ENCODE measurements at regions not wholly inside any gene's neighbourhood (a gene's known extent, or its start where the extent isn't known, plus 50 kb on each side); places are given as distances from the start of the nearest gene placed in this dataset.

- no peak for ATAC-seq
- H3K36me3 ChIP-seq (ENCODE audit: low read depth) = no peaks in the 10 kb centered on the region
- no peak for DNase-seq
- intact Hi-C loops (cut with DNase I, micrococcal nuclease) = no loop called here
- TF ChIP-seq, protein P1, sequence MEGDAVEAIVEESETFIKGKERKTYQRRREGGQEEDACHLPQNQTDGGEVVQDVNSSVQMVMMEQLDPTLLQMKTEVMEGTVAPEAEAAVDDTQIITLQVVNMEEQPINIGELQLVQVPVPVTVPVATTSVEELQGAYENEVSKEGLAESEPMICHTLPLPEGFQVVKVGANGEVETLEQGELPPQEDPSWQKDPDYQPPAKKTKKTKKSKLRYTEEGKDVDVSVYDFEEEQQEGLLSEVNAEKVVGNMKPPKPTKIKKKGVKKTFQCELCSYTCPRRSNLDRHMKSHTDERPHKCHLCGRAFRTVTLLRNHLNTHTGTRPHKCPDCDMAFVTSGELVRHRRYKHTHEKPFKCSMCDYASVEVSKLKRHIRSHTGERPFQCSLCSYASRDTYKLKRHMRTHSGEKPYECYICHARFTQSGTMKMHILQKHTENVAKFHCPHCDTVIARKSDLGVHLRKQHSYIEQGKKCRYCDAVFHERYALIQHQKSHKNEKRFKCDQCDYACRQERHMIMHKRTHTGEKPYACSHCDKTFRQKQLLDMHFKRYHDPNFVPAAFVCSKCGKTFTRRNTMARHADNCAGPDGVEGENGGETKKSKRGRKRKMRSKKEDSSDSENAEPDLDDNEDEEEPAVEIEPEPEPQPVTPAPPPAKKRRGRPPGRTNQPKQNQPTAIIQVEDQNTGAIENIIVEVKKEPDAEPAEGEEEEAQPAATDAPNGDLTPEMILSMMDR (IDR thresholded peaks at IDR 0.05) = no peak
- H3K4me1 ChIP-seq (ENCODE audit: low read depth) = no peaks in the 10 kb centered on the region
- no peak overlapping the region for H3K4me3 ChIP-seq
- H3K9me3 ChIP-seq = peaks cover 6% of the 10 kb centered on the region
Measured at GRCh38 chr22:34019190-34019845, 99.0 kb upstream of the LARGE1 start.

DNA sequence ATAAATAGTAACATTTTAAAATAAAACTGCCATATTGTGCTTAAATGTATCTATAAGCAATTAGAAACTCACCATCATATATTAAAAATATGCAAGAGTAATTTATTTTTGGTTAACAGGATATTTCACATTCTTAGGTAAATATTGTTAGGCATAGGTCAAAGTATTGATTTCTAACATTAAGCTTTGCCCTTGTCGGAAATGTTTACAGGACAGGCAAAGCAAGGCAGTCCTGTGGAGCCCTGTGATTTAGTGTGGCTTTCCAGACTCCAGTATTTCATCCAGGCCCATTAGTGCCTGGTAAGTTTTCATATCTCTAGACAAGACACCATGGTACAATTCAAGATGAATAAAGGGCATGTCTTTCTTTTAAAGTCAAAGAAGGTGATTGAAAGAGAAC is 114.9 kb upstream of the LARGE1 start:
- H3K4me3 ChIP-seq = no peak overlapping the region
- no peaks in the 10 kb centered on the region for H3K9me3 ChIP-seq
- H3K4me1 ChIP-seq (ENCODE audit: low read depth) = no peaks in the 10 kb centered on the region
- DNase-seq = no peak
- no peaks in the 10 kb centered on the region for H3K36me3 ChIP-seq (ENCODE audit: low read depth)
- ATAC-seq = no peak
- TF ChIP-seq, protein P1 (IDR thresholded peaks at IDR 0.05) = no peak
- intact Hi-C loops (cut with DNase I, micrococcal nuclease) = no loop called here

DNA sequence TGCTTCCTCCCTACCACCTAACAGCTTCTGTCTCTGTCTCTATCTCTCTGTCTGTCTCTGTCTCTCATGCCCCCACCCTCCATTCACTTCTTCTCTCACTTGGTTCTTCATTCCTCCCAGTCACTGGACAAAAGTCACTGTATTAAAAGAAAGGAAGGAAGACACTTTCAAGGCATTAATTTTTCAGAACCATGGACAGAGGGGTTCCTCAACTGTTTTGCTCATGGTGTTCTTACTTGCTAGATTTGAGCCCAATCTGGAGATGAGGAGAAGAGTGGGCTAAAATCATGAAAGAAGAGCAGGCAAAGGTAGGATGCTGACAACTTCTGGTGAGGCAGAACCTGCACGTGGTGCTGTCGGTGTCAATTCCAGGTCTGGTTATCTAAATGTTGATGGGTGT is 116.7 kb upstream of the LARGE1 start:
- Histone ChIP-seq H3K36me3 (ENCODE audit: low read depth) (no peaks in the 10 kb centered on the region), H3K9me3 (no peaks in the 10 kb centered on the region), H3K4me1 (ENCODE audit: low read depth) (no peaks in the 10 kb centered on the region), H3K4me3 (no peak overlapping the region)
- TF ChIP-seq, protein P1 (IDR thresholded peaks at IDR 0.05) = no peak
- intact Hi-C loops (cut with DNase I, micrococcal nuclease) = no loop called here
- DNase-seq = no peak
- ATAC-seq = no peak

DNA sequence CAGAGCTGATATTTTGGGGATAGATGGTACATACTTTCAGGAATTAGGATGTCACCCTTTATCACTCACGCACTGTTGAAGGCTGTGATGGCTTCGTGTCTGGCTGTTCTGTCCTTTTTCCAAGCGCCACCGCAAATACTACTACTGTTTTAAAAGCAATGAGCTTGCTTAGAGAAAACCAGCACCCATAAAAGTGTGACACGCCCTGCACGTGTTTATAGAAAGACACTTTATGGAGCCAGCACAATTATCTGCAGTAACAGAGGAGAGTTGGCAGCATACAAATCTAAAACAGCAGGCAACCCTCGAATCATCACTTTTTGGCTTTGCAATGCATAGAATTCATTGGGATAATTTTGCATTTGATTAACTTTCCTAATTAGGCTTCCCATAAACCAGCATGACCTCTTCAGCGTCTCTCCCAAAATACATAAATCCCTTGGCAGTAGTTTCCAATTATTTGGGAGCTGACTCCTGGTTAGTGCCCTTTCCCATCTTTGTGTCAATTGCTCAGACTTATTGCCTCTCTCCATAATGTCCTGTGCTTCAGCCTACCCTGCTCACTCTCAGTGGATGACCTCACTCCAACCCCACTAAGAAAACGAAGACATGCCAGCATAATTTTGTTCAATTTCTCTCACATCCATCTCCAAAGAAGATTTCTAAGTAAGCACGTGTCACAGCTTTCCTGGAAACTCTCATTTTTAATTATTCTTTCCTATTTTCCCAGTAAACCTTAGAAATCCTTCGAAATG is 118.7 kb upstream of the LARGE1 start:
- Histone ChIP-seq H3K36me3 (ENCODE audit: low read depth) (no peaks in the 10 kb centered on the region), H3K4me1 (ENCODE audit: low read depth) (no peaks in the 10 kb centered on the region), H3K9me3 (no peaks in the 10 kb centered on the region), H3K4me3 (no peak overlapping the region)
- DNase-seq = peak in 1 of 3 donors; percentile 51
- TF ChIP-seq, protein P1 (IDR thresholded peaks at IDR 0.05) = no peak
- intact Hi-C loops (cut with DNase I, micrococcal nuclease) = no loop called here
- no peak for ATAC-seq

- Histone ChIP-seq H3K9me3 (no peaks in the 10 kb centered on the region), H3K4me1 (ENCODE audit: low read depth) (no peaks in the 10 kb centered on the region), H3K36me3 (ENCODE audit: low read depth) (no peaks in the 10 kb centered on the region), H3K4me3 (no peak overlapping the region)
- ATAC-seq = no peak
- TF ChIP-seq, protein P1 (IDR thresholded peaks at IDR 0.05) = no peak
- DNase-seq = no peak
- intact Hi-C loops (cut with DNase I, micrococcal nuclease) = no loop called here
Measured at GRCh38 chr22:34045311-34045710, 125.0 kb upstream of the LARGE1 start.

Measured in mucosa of descending colon (tissue), 3 donors.